ENCODE measurements at regions not wholly inside any gene's neighbourhood (a gene's known extent, or its start where the extent isn't known, plus 50 kb on each side); places are given as distances from the start of the nearest gene placed in this dataset.

- DNase-seq, result peak; percentile 89
These were observed 59.5 kb upstream of the SLC7A1 start for GRCh38 chr13:29654843-29655547.

- peak; percentile 6 for DNase-seq
These were observed 58.9 kb upstream of the SLC7A1 start for GRCh38 chr13:29654384-29654783.

- no peak for DNase-seq
These were observed 53.3 kb upstream of the SLC7A1 start for GRCh38 chr13:29648760-29649159.
